OCI-LY7 (cell line): ENCODE measurements at regions not wholly inside any gene's neighbourhood (a gene's known extent, or its start where the extent isn't known, plus 50 kb on each side); places are given as distances from the start of the nearest gene placed in this dataset.

ENCODE experiments used
- BruUV-seq: library from RNA; stranded (reverse); fragments of 400-500 nt; replicated peaks from 2 replicates; lab custom pipeline; 2021; lab: Mats Ljungman, UMichigan
- CTCF ChIA-PET: fragments of 300-600 bp; sonication (Branson Sonifier 250); formaldehyde crosslinking; loops from one replicate; lab custom pipeline; 2022; ENCODE audit warnings: antibody characterized with exemption; ENCODE audit not compliant: unreplicated experiment; lab: Charles Lee
- POLR2A ChIA-PET: fragments of 300-600 bp; sonication (Branson Sonifier 250); formaldehyde crosslinking; loops from one replicate; lab custom pipeline; 2022; ENCODE audit warnings: antibody characterized with exemption; lab: Charles Lee
- DNase-seq: peaks from one replicate; pipeline ENCODE4 v3.0.0-alpha.2; 2015; ENCODE audit warnings: low spot score
- H2AFZ ChIP-seq: fragments of 200-600 bp; sonication (generic), shearing (Covaris generic); 2 replicates; pipeline ENCODE4 v1.6.1; 2014; ENCODE audit warnings: mild to moderate bottlenecking, antibody characterized with exemption, low read length, moderate library complexity
- H3K27ac ChIP-seq: fragments of 200-600 bp; sonication (generic); 2 replicates; pipeline ENCODE4 v1.5.1; 2014; ENCODE audit warnings: mixed run types, low read depth, mild to moderate bottlenecking, moderate library complexity, low read length, inconsistent platforms; ENCODE audit not compliant: poor library complexity, severe bottlenecking
- H3K36me3 ChIP-seq: fragments of 200-600 bp; sonication (generic); 2 replicates; pipeline ENCODE4 v1.6.1; 2014; ENCODE audit warnings: mild to moderate bottlenecking, antibody characterized with exemption, low read length, moderate library complexity, mixed read lengths; ENCODE audit not compliant: insufficient read depth
- H3K4me1 ChIP-seq: fragments of 200-600 bp; sonication (generic); 2 replicates; pipeline ENCODE4 v1.5.1; 2014; ENCODE audit warnings: mild to moderate bottlenecking, low read length; ENCODE audit not compliant: insufficient read depth, poor library complexity, severe bottlenecking
- H3K4me2 ChIP-seq: fragments of 200-600 bp; sonication (generic); 2 replicates; pipeline ENCODE4 v1.6.1; 2014; ENCODE audit warnings: mild to moderate bottlenecking, low read length
- H3K4me3 ChIP-seq: fragments of 200-600 bp; sonication (generic); 2 replicates; pipeline ENCODE4 v1.5.1; 2014; ENCODE audit warnings: mild to moderate bottlenecking, low read depth, low read length; ENCODE audit not compliant: poor library complexity, severe bottlenecking
- H3K79me2 ChIP-seq: fragments of 200-600 bp; sonication (generic); 2 replicates; pipeline ENCODE4 v1.6.1; 2016; ENCODE audit warnings: low read depth, mild to moderate bottlenecking, low read length, moderate library complexity, mixed read lengths; ENCODE audit not compliant: insufficient read depth
- H3K9me2 ChIP-seq: fragments of 200-600 bp; sonication (generic); 2 replicates; pipeline ENCODE4 v1.6.1; 2016; ENCODE audit warnings: mild to moderate bottlenecking, low read length, mixed read lengths; ENCODE audit not compliant: insufficient read depth
- H3K9me3 ChIP-seq: fragments of 200-600 bp; sonication (generic); 2 replicates; pipeline ENCODE4 v1.6.1; 2014; ENCODE audit warnings: mild to moderate bottlenecking, mixed run types, low read length, mixed read lengths
- H4K20me1 ChIP-seq: fragments of 200-600 bp; sonication (generic); 2 replicates; pipeline ENCODE4 v1.6.1; 2014; ENCODE audit warnings: mild to moderate bottlenecking, antibody characterized with exemption, low read length, moderate library complexity, mixed read lengths; ENCODE audit not compliant: insufficient read depth
- EZH2phosphoT487 ChIP-seq: fragments of 200-600 bp; sonication (generic); IDR thresholded peaks from 2 replicates; pipeline ENCODE4 v1.6.1; 2018; ENCODE audit warnings: low read depth, borderline replicate concordance, mild to moderate bottlenecking, mixed run types, antibody characterized with exemption, low read length, moderate library complexity, mixed read lengths
- intact Hi-C: fragments of 100-400 bp; cut with micrococcal nuclease; formaldehyde crosslinking; loops from one replicate; pipeline ENCODE4 v1.10.0; 2022; ENCODE audit not compliant: unreplicated experiment
- TF ChIP-seq, protein P1 (sequence below): fragments of 200-600 bp; sonication (generic); conservative IDR thresholded peaks from 2 replicates; pipeline ENCODE4 v1.5.1; 2014; ENCODE audit warnings: mild to moderate bottlenecking, antibody characterized with exemption, low read length, moderate library complexity, mixed read lengths

DNA sequence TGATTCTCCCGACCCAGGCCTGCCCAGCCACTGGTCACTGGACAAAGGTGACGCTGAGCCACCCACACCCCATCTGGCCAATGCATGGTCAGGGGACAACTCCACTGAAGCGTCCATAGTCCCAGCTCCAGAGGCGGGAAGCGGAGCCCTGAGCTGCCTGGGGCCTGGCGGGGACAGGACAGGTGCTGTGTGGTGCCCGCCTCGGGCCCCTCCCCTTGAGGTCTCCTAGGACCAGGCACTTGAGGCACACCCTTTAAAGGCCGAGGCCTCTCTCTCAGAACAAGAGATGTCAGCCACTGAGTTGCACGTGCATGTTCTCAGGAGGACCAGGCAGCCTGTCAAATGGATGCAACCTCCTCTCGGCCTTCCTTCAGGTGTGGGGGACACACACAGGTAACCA lies 52.5 kb upstream of the PPP2R2D start:
- intact Hi-C loops = no loop called here
- CTCF ChIA-PET = no interaction called here

DNA sequence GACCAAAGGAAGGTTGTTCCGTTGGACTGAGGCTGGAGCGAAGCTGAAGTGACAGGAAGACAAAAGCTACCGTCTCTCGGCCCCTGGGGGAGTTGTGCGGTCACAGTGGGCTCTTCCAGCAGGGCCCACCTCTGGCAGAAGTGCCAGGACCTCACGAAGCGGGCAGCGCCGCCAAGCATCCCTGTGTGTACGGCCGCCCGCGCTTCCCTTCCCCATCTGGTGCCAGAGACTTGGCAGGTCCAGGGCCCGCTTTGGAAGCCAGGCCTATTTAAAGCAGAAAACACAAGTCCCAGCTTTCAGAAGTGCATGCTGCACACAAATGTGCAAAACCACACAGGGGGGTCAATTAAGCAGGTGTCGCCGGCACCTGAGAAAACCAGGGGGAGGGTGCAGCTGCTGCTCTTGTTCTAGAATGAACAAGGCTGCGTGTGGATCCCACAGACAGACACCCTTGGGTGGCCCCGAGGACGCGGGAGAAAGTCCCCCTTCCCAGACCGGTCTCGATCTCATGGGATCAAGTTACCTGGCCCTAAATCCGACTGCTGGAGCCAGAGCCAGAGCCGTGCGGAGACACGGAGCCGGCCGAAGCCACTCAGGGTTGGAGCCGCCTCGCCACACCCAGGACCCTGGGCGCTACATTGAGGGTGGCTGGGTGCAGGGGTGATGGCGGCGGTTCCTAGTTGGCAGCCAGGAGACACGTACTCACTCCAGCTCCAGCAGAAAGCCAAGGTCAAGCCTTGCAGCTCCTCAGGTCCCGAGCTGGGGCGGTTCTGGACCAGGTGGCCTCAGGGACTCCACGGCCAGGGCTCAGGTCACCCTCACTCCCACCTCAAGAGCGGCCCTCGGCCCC lies 51.8 kb upstream of the PPP2R2D start:
- no peaks in the 10 kb centered on the region for H3K4me1 ChIP-seq
- no peaks in the 10 kb centered on the region for H3K9me2 ChIP-seq
- H3K4me3 ChIP-seq = no peak overlapping the region
- H3K27ac ChIP-seq = no peak overlapping the region
- DNase-seq = no peak
- H3K4me2 ChIP-seq = no peak overlapping the region
- no peaks in the 10 kb centered on the region for H4K20me1 ChIP-seq
- ChIA-PET CTCF (no interaction called here), POLR2A (no interaction called here)
- intact Hi-C loops = no loop called here
- H3K79me2 ChIP-seq = no peaks in the 10 kb centered on the region
- H2AFZ ChIP-seq = no peak overlapping the region
- TF ChIP-seq, protein P1, sequence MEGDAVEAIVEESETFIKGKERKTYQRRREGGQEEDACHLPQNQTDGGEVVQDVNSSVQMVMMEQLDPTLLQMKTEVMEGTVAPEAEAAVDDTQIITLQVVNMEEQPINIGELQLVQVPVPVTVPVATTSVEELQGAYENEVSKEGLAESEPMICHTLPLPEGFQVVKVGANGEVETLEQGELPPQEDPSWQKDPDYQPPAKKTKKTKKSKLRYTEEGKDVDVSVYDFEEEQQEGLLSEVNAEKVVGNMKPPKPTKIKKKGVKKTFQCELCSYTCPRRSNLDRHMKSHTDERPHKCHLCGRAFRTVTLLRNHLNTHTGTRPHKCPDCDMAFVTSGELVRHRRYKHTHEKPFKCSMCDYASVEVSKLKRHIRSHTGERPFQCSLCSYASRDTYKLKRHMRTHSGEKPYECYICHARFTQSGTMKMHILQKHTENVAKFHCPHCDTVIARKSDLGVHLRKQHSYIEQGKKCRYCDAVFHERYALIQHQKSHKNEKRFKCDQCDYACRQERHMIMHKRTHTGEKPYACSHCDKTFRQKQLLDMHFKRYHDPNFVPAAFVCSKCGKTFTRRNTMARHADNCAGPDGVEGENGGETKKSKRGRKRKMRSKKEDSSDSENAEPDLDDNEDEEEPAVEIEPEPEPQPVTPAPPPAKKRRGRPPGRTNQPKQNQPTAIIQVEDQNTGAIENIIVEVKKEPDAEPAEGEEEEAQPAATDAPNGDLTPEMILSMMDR = no peak
- no peak for TF ChIP-seq EZH2phosphoT487
- H3K36me3 ChIP-seq = no peaks in the 10 kb centered on the region
- BruUV-seq = no TSS peak
- H3K9me3 ChIP-seq = no peaks in the 10 kb centered on the region

More for the DNA sequence above, 52.5 kb upstream of the PPP2R2D start:
- BruUV-seq = no TSS peak
- H3K9me2 ChIP-seq = no peaks in the 10 kb centered on the region
- no peaks in the 10 kb centered on the region for H3K4me1 ChIP-seq
- H3K4me2 ChIP-seq = no peak overlapping the region
- no peak overlapping the region for H3K4me3 ChIP-seq
- TF ChIP-seq, protein P1 = no peak
- TF ChIP-seq EZH2phosphoT487 = no peak
- no peaks in the 10 kb centered on the region for H3K9me3 ChIP-seq
- H2AFZ ChIP-seq = no peak overlapping the region
- POLR2A ChIA-PET = no interaction called here
- H3K27ac ChIP-seq = no peak overlapping the region
- no peaks in the 10 kb centered on the region for H3K79me2 ChIP-seq
- H4K20me1 ChIP-seq = no peaks in the 10 kb centered on the region
- no peak for DNase-seq
- no peaks in the 10 kb centered on the region for H3K36me3 ChIP-seq
